LNCAP (cell line): ENCODE measurements at regions not wholly inside any gene's neighbourhood (a gene's known extent, or its start where the extent isn't known, plus 50 kb on each side); places are given as distances from the start of the nearest gene placed in this dataset.

Source experiments
- CTCF ChIP-seq: fragments of 450-650 bp; IDR thresholded peaks from 2 replicates; pipeline ENCODE4 v1.5.1; 2017; ENCODE audit warnings: mild to moderate bottlenecking

GRCh38 chrX:125170459-125170858 is 149.2 kb upstream of the TEX13C start:
- no peak for TF ChIP-seq CTCF

- TF ChIP-seq CTCF = no peak
Measured at GRCh38 chrX:125172531-125172930, 147.1 kb upstream of the TEX13C start.

DNA sequence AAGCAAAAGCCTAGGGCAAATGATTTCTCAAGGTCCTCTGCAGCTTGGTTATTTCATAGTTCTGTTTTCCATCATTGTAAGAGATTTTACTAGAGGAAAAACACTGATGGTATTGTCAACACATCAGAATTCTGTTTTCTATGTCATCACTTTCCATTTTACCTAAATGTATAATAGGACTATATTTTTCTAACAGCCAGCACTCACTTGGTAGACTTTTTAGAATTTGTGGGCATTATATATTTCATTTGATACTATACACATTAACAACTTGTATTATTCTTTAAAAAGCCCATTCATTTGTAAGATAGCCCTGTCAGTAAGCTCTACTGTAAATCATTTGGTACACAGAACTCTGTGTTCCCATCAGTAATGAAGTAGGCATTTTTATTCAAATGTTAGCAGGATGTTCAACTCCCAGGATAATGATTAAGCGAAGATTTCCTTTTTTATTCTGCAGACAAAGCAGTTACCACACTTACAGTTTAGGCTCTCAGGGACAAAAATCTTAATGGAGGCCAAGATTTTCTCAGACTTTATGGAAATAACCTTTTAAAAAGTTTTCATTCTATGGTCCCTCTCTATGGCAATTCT is 143.6 kb upstream of the TEX13C start:
- TF ChIP-seq CTCF = no peak

DNA sequence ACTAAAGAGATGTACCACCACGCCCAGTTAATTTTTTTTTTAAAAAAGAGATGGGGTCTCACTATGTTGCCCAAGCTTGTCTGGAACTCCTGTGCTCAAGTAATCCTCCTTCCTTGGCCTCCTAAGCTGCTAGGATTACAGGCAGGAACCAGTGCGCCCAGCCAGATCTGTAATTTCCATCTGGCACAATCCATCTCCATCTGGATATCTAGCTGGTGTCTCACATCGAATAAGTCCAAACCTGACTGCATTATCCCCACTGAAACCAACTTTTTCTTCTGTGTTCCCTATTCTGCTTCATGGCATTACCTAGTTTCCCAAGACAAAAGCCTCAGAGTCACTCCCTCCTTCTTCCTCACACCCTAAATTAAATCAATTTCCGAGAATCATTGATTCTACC is 125.8 kb upstream of the TEX13C start:
- TF ChIP-seq CTCF = no peak

DNA sequence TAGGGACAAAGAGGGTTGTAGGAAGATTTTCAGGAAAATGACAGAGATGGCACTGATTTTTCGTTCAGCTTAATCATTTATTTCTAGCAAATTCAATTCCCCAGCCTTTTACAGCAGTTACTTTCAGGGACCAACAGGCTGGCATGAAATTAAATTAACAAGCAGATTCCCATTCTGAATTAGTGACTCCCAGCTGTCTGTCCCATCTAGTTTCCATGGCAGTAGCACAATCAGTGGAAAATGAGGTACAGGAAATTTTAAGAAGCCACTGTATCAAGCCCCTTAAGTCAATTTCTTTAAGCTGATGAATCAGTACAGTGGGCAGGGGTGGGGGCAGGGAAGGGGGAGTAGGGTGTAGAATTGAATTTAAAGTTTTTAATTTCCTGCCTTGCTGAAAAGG is 121.1 kb upstream of the TEX13C start:
- no peak for TF ChIP-seq CTCF

- TF ChIP-seq CTCF = no peak
Measured at GRCh38 chrX:125202591-125203248, 117.0 kb upstream of the TEX13C start.

DNA sequence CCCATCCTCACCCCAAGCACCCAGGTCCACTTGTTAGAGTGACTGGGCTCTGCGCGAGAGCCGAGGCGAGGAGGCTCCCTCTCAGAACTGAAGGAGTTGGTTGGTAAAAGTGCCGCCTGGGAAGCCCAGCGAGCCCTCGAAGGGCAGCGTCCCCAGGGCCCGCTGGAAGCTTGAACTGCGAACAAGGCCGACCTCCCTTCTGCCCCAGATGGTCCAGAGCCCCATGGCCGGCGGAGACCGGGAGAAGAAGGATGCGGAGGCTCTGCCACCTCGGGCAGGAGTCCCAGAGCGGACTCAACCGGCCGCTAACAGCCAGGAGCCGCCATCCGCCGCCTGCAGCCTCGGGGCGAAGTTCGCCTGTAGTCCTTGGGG is 116.3 kb upstream of the TEX13C start:
- TF ChIP-seq CTCF = no peak
